Tibial nerve (tissue), 4 donors: ENCODE measurements at regions not wholly inside any gene's neighbourhood (a gene's known extent, or its start where the extent isn't known, plus 50 kb on each side); places are given as distances from the start of the nearest gene placed in this dataset.

ENCODE experiments used
- DNase-seq, 2 donors: peaks; one replicate each; pipeline ENCODE4 v3.0.0-alpha.2; 2019; ENCODE audit warnings: low spot score in 2 of 2
- H3K27ac ChIP-seq, 4 donors: fragments of 200-600 bp; sonication (generic) in 3 of 4; one replicate each; pipeline ENCODE4 v1.5.1; 2017 to 2019; ENCODE audit warnings: mild to moderate bottlenecking in 1 of 4
- H3K27me3 ChIP-seq, 2 donors: fragments of 200-600 bp; sonication (generic) in 1 of 2; one replicate each; pipeline versions ENCODE4 v1.5.1 to v1.6.0; 2017 to 2019
- H3K36me3 ChIP-seq, 3 donors: fragments of 200-600 bp; sonication (generic); one replicate each; pipeline ENCODE4 v1.5.1; 2018 to 2019
- H3K4me1 ChIP-seq, 4 donors: fragments of 200-600 bp; sonication (generic) in 3 of 4; one replicate each; pipeline ENCODE4 v1.5.1; 2017 to 2019
- H3K4me3 ChIP-seq, 4 donors: fragments of 200-600 bp; sonication (generic) in 3 of 4; one replicate each; pipeline ENCODE4 v1.5.1; 2017 to 2019; ENCODE audit warnings: mild to moderate bottlenecking in 1 of 4, moderate library complexity in 1 of 4
- H3K9me3 ChIP-seq, 4 donors: fragments of 200-600 bp; sonication (generic) in 3 of 4; one replicate each; pipeline ENCODE4 v1.5.1; 2017 to 2019
- CTCF ChIP-seq, 5 experiments: fragments of 200-600 bp in 3 of 5; fragments of 450-650 bp in 2 of 5; sonication (generic) in 3 of 5; IDR thresholded peaks; one replicate each; pipeline ENCODE4 v1.5.1; 2016 to 2019; ENCODE audit warnings: antibody characterized with exemption in 5 of 5, mild to moderate bottlenecking in 3 of 5, moderate library complexity in 2 of 5
- EP300 ChIP-seq, 2 donors: sonication (generic); formaldehyde crosslinking; IDR thresholded peaks; one replicate each; pipeline ENCODE4 v1.6.1; 2017; ENCODE audit warnings: antibody characterized with exemption in 2 of 2, mild to moderate bottlenecking in 1 of 2
- POLR2A ChIP-seq, 2 donors: fragments of 450-650 bp; IDR thresholded peaks; one replicate each; pipeline ENCODE4 v1.6.1; 2017; ENCODE audit warnings: antibody characterized with exemption in 2 of 2, mild to moderate bottlenecking in 2 of 2, moderate library complexity in 2 of 2
- WGBS, 2 donors: methylation state at CpG; one replicate each; pipeline ENCODE4 v1.1.5; 2018; 5-methylcytosine and 5-hydroxymethylcytosine counted together

DNA sequence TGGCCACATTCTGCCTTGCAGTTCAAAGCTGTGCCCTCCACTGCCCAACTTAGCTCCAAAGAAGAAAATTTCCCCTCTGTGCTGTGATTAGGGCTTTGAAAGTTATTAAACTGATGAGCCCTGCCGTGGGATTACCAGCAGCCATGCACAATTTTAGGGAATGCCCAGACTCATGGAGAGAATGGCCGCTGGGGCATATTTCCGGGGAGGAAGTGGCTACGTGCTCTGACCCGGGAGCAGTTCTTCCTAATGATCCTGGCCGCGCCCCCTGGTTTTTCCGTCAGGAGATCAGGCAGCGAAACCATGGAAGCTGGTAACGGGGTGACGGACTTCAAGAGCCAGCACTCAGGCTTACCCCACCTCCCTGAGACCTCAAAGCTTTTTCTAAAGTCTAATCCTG is 365.5 kb upstream of the PFKP start:
- Histone ChIP-seq H3K27ac (no peak overlapping the region), H3K36me3 (no peaks in the 10 kb centered on the region), H3K4me3 (no peak overlapping the region), H3K27me3 (no peaks in the 10 kb centered on the region), H3K4me1 (no peaks in the 10 kb centered on the region), H3K9me3 (no peaks in the 10 kb centered on the region)
- no peak for DNase-seq
- 88 to 92% methylated on average over 11 of the region's 11 CpGs for WGBS, 2 donors
- TF ChIP-seq EP300 (IDR thresholded peaks at IDR 0.05) (no peak), POLR2A (IDR thresholded peaks at IDR 0.05) (no peak), CTCF (IDR thresholded peaks at IDR 0.05) (no peak)

GRCh38 chr10:2700626-2701305 is 366.6 kb upstream of the PFKP start:
- no peaks in the 10 kb centered on the region for H3K27me3 ChIP-seq
- H3K36me3 ChIP-seq = no peaks in the 10 kb centered on the region
- H3K4me1 ChIP-seq = no peaks in the 10 kb centered on the region
- DNase-seq = no peak
- TF ChIP-seq EP300 (IDR thresholded peaks at IDR 0.05) = no peak
- no peak overlapping the region for H3K4me3 ChIP-seq
- H3K27ac ChIP-seq = no peak overlapping the region
- H3K9me3 ChIP-seq = no peaks in the 10 kb centered on the region
- 75 to 84% methylated on average over 6 of the region's 6 CpGs for whole genome bisulfite sequencing, 2 donors

DNA sequence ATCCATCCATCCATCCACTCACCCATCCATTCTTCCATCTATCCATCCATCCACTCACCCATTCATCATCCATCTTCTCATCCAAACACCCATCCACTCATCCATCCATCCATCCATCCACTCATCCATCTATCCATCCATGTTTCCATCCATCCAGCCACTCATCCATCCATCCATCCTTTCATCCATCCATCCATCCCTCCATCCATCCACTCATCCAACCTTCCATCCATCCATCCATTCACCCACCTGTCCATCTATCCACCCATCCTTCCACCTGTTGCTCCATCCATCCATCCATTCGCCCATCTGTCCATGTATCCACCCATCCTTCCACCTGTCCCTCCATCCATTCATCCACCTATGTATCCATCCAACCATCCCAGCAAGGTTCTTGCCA is 378.4 kb upstream of the PFKP start:
- DNase-seq = no peak
- WGBS, 2 donors = 56 to 62% methylated on average over 1 of the region's 1 CpG
- Histone ChIP-seq H3K36me3 (no peaks in the 10 kb centered on the region), H3K4me1 (no peaks in the 10 kb centered on the region), H3K4me3 (no peak overlapping the region), H3K27ac (no peak overlapping the region), H3K9me3 (no peaks in the 10 kb centered on the region), H3K27me3 (no peaks in the 10 kb centered on the region)
- TF ChIP-seq CTCF (IDR thresholded peaks at IDR 0.05) (no peak), POLR2A (IDR thresholded peaks at IDR 0.05) (no peak), EP300 (IDR thresholded peaks at IDR 0.05) (no peak)

DNA sequence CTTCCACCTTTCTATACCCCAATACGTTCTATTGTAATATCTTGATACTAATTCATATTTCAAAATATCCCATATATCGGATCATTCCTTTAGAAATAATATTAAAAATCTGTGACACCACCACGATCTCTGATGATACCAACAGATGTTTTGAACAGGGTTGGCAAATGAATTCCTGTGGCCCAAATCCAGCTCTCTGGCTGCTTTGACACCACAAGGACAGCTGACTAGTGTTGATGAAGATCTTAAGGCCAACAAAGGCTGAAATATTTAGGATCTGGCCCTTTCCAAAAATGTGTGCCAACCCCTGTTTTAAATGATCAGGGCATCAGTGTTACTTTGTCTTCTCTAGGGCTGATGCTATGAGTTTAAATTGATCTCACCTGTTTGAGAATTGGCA is 380.7 kb upstream of the PFKP start:
- no peak for DNase-seq
- WGBS, 2 donors = 83 to 85% methylated on average over 3 of the region's 3 CpGs
- no peaks in the 10 kb centered on the region for H3K4me1 ChIP-seq
- no peaks in the 10 kb centered on the region for H3K36me3 ChIP-seq
- no peaks in the 10 kb centered on the region for H3K27me3 ChIP-seq
- H3K4me3 ChIP-seq = no peak overlapping the region
- no peak for TF ChIP-seq EP300 (IDR thresholded peaks at IDR 0.05)
- TF ChIP-seq CTCF (IDR thresholded peaks at IDR 0.05) = no peak
- no peak for TF ChIP-seq POLR2A (IDR thresholded peaks at IDR 0.05)
- H3K27ac ChIP-seq = no peak overlapping the region
- H3K9me3 ChIP-seq = no peaks in the 10 kb centered on the region

DNA sequence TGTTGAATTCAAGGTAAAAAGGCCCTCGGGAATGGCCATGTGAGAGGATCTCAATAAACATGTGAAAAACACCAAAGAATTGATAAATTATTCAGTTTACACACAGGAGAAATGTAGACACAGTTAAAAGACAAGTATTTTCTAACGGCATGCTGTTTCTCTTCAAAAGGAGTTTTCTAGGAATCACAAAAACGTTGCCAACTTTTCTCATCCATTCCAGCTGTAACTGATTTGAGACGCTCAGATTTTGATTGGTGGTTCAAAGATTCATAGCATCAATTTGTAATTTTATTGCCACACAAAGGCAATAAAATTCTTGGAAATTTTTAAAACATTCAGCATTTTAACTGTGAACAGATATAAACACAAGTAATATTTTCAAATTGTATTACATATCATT is 384.9 kb upstream of the PFKP start:
- Histone ChIP-seq H3K4me3 (no peak overlapping the region), H3K27me3 (no peaks in the 10 kb centered on the region), H3K4me1 (no peaks in the 10 kb centered on the region), H3K9me3 (no peaks in the 10 kb centered on the region), H3K36me3 (no peaks in the 10 kb centered on the region), H3K27ac (no peak overlapping the region)
- 31 to 35% methylated on average over 4 of the region's 4 CpGs for WGBS, 2 donors
- TF ChIP-seq POLR2A (IDR thresholded peaks at IDR 0.05) = no peak
- TF ChIP-seq EP300 (IDR thresholded peaks at IDR 0.05) = no peak
- no peak for TF ChIP-seq CTCF (IDR thresholded peaks at IDR 0.05)
- DNase-seq = no peak

GRCh38 chr10:2681891-2682290 is 385.5 kb upstream of the PFKP start:
- H3K4me1 ChIP-seq = no peaks in the 10 kb centered on the region
- DNase-seq = no peak
- TF ChIP-seq CTCF (IDR thresholded peaks at IDR 0.05) (no peak), POLR2A (IDR thresholded peaks at IDR 0.05) (no peak), EP300 (IDR thresholded peaks at IDR 0.05) (no peak)
- 43 to 46% methylated on average over 6 of the region's 6 CpGs for WGBS, 2 donors
- H3K27me3 ChIP-seq = no peaks in the 10 kb centered on the region
- no peak overlapping the region for H3K27ac ChIP-seq
- H3K4me3 ChIP-seq = no peak overlapping the region
- H3K9me3 ChIP-seq = no peaks in the 10 kb centered on the region
- H3K36me3 ChIP-seq = no peaks in the 10 kb centered on the region
